ENCODE measurements at regions not wholly inside any gene's neighbourhood (a gene's known extent, or its start where the extent isn't known, plus 50 kb on each side); places are given as distances from the start of the nearest gene placed in this dataset.

DNA sequence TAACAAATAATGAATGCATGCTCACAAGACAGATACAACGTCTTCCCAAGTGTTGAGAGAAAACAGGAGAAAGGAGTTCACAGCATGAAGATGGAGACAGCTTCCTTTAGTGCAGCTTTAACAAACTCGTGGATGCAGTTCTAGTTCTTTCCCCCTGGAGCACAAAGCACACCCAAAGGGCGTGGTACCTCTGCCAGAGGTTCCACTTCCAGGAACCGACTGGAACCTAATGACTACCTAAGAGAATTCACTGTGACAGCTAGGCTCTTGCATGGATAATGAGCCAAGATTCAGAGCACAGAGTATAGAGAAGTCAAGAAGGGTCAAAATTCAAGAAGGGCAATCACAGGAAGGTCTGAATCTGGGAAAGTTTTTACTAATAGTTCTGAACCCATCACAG is 673.2 kb downstream of the XPNPEP1 start:
- TF ChIP-seq, protein P1, sequence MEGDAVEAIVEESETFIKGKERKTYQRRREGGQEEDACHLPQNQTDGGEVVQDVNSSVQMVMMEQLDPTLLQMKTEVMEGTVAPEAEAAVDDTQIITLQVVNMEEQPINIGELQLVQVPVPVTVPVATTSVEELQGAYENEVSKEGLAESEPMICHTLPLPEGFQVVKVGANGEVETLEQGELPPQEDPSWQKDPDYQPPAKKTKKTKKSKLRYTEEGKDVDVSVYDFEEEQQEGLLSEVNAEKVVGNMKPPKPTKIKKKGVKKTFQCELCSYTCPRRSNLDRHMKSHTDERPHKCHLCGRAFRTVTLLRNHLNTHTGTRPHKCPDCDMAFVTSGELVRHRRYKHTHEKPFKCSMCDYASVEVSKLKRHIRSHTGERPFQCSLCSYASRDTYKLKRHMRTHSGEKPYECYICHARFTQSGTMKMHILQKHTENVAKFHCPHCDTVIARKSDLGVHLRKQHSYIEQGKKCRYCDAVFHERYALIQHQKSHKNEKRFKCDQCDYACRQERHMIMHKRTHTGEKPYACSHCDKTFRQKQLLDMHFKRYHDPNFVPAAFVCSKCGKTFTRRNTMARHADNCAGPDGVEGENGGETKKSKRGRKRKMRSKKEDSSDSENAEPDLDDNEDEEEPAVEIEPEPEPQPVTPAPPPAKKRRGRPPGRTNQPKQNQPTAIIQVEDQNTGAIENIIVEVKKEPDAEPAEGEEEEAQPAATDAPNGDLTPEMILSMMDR (IDR thresholded peaks at IDR 0.05), result no peak
- TF ChIP-seq POLR2AphosphoS5 (IDR thresholded peaks at IDR 0.05) (no peak), EP300 (IDR thresholded peaks at IDR 0.05) (no peak)
